Transverse colon (tissue), 3 donors: ENCODE measurements at regions not wholly inside any gene's neighbourhood (a gene's known extent, or its start where the extent isn't known, plus 50 kb on each side); places are given as distances from the start of the nearest gene placed in this dataset.

Experiments used
- EP300 ChIP-seq: sonication (generic); formaldehyde crosslinking; IDR thresholded peaks from one replicate; pipeline ENCODE4 v1.6.1; 2017; ENCODE audit warnings: antibody characterized with exemption, low read depth
- TF ChIP-seq, protein P1 (sequence below), 5 experiments: fragments of 200-600 bp in 3 of 5; fragments of 450-650 bp in 2 of 5; sonication (generic) in 3 of 5; IDR thresholded peaks; 1 replicate in 2 of 5; 2 replicates in 3 of 5; pipeline ENCODE4 v1.5.1; 2016 to 2017; ENCODE audit warnings: antibody characterized with exemption in 5 of 5, inconsistent platforms in 3 of 5, mild to moderate bottlenecking in 2 of 5, moderate library complexity in 1 of 5

DNA sequence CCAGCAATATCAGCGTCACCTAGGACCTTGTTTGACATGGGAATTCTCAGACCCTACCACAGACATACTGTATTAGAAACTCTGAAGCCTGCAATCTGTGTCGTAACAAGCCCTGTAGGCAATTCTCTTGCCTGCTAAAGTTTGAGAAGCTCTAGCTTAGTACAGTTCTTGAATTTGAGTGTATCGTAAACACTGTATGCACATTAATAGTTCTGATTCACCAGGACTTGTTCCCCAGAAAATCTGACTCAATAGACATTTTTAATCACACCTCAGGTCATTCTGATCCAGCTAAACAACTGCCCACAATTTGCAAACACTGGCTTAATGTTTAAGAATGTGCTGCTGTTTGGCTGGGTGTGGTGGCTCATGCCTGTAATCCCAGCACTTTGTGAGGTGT lies 414.3 kb downstream of the TFAP2A start:
- no peak for TF ChIP-seq EP300
- TF ChIP-seq, protein P1, sequence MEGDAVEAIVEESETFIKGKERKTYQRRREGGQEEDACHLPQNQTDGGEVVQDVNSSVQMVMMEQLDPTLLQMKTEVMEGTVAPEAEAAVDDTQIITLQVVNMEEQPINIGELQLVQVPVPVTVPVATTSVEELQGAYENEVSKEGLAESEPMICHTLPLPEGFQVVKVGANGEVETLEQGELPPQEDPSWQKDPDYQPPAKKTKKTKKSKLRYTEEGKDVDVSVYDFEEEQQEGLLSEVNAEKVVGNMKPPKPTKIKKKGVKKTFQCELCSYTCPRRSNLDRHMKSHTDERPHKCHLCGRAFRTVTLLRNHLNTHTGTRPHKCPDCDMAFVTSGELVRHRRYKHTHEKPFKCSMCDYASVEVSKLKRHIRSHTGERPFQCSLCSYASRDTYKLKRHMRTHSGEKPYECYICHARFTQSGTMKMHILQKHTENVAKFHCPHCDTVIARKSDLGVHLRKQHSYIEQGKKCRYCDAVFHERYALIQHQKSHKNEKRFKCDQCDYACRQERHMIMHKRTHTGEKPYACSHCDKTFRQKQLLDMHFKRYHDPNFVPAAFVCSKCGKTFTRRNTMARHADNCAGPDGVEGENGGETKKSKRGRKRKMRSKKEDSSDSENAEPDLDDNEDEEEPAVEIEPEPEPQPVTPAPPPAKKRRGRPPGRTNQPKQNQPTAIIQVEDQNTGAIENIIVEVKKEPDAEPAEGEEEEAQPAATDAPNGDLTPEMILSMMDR (IDR thresholded peaks at IDR 0.05) = no peak
